Neural cell (in vitro differentiated cells): ENCODE measurements at regions not wholly inside any gene's neighbourhood (a gene's known extent, or its start where the extent isn't known, plus 50 kb on each side); places are given as distances from the start of the nearest gene placed in this dataset.
"Not testable (repeated sequence)": the region's sequence is repeated elsewhere in the genome, so short reads cannot be mapped to it uniquely, and the experiment has no call there.

Source experiments
- EP300 ChIP-seq: fragments of 450-650 bp; conservative IDR thresholded peaks from 2 replicates; pipeline ENCODE4 v1.6.1; 2014; ENCODE audit warnings: antibody characterized with exemption, mild to moderate bottlenecking, moderate library complexity; ENCODE audit not compliant: poor library complexity, severe bottlenecking
- EZH2 ChIP-seq: fragments of 200-600, 300-800 bp; shearing (Covaris generic), sonication (generic); IDR thresholded peaks from 2 replicates; pipeline ENCODE4 v1.6.1; 2014; ENCODE audit warnings: antibody characterized with exemption, low read length, borderline replicate concordance, mild to moderate bottlenecking; ENCODE audit not compliant: insufficient read depth, poor library complexity, severe bottlenecking
- MXI1 ChIP-seq: fragments of 450-650 bp; conservative IDR thresholded peaks from 2 replicates; pipeline ENCODE4 v1.6.1; 2014; ENCODE audit warnings: antibody characterized with exemption, mild to moderate bottlenecking; ENCODE audit not compliant: poor library complexity, severe bottlenecking
- POLR2AphosphoS5 ChIP-seq: IDR thresholded peaks from 2 replicates; pipeline ENCODE4 v1.6.1; 2012
- RAD21 ChIP-seq: fragments of 450-650 bp; conservative IDR thresholded peaks from 2 replicates; pipeline ENCODE4 v1.6.1; 2014; ENCODE audit warnings: antibody characterized with exemption, mild to moderate bottlenecking, moderate library complexity
- REST ChIP-seq: IDR thresholded peaks from 2 replicates; pipeline ENCODE4 v1.6.1; 2012; ENCODE audit warnings: borderline replicate concordance
- TAF1 ChIP-seq: IDR thresholded peaks from 2 replicates; pipeline ENCODE4 v1.6.1; 2012; ENCODE audit warnings: low read depth
- TF ChIP-seq, protein P1 (sequence below): fragments of 450-650 bp; IDR thresholded peaks from 2 replicates; pipeline ENCODE4 v1.5.1; 2014; ENCODE audit warnings: antibody characterized with exemption, mild to moderate bottlenecking, moderate library complexity; ENCODE audit not compliant: poor library complexity, severe bottlenecking

- TF ChIP-seq, protein P1, sequence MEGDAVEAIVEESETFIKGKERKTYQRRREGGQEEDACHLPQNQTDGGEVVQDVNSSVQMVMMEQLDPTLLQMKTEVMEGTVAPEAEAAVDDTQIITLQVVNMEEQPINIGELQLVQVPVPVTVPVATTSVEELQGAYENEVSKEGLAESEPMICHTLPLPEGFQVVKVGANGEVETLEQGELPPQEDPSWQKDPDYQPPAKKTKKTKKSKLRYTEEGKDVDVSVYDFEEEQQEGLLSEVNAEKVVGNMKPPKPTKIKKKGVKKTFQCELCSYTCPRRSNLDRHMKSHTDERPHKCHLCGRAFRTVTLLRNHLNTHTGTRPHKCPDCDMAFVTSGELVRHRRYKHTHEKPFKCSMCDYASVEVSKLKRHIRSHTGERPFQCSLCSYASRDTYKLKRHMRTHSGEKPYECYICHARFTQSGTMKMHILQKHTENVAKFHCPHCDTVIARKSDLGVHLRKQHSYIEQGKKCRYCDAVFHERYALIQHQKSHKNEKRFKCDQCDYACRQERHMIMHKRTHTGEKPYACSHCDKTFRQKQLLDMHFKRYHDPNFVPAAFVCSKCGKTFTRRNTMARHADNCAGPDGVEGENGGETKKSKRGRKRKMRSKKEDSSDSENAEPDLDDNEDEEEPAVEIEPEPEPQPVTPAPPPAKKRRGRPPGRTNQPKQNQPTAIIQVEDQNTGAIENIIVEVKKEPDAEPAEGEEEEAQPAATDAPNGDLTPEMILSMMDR: not testable (repeated sequence)
- not testable (repeated sequence) for TF ChIP-seq EZH2, POLR2AphosphoS5, REST, RAD21, MXI1, EP300, TAF1
Observed at GRCh38 chr3:81182086-81182875, 579.2 kb downstream of the GBE1 start.
